A673 (cell line): ENCODE measurements at regions not wholly inside any gene's neighbourhood (a gene's known extent, or its start where the extent isn't known, plus 50 kb on each side); places are given as distances from the start of the nearest gene placed in this dataset.

Experiments used
- EZH2 ChIP-seq: fragments of 200-600 bp; sonication (generic); IDR thresholded peaks from 2 replicates; pipeline ENCODE4 v1.6.1; 2017; ENCODE audit warnings: borderline replicate concordance, low read depth, mild to moderate bottlenecking, mixed read lengths, antibody characterized with exemption, low read length; ENCODE audit not compliant: poor library complexity, severe bottlenecking
- TF ChIP-seq, protein P1 (sequence below): fragments of 300-800, 200-600 bp; sonication (generic); conservative IDR thresholded peaks from 2 replicates; pipeline ENCODE4 v1.5.1; 2017; ENCODE audit warnings: low read depth, mild to moderate bottlenecking, antibody characterized with exemption, low read length, moderate library complexity, mixed read lengths

DNA sequence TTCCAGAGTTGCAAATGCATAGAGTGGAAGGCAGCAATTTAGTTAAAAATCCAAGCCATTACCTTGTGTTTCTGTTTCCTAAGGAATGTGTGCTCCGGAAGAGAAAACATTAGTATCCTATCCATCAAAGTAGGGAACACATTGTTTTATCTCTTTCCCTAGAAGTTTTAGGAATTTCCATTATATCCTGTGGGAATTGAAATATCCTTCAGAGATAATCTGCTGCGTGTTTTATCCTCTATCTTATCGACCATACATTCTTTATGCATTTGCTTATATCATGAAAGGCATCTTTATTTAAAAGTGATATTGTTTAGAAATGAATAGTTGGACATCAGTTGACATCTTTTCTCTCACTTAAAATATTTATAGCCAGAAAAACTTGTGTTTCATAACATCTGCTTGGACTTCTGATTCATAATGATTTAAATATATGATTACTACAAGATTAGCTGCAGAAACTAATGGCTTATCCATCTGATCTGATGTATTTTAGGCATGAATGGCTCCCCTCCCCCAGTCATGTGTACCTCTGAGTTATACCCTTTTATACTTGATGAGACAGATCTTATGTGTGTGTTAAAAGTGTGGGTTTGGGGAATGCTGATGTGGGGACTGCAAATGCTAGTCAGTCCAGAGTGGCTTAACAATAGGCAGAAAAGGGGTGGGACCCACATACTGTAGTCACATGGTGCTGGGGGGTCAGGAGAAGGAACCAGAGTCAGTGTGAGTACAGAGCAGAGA, 136.2 kb upstream of the ARHGAP28 start:
- TF ChIP-seq, protein P1, sequence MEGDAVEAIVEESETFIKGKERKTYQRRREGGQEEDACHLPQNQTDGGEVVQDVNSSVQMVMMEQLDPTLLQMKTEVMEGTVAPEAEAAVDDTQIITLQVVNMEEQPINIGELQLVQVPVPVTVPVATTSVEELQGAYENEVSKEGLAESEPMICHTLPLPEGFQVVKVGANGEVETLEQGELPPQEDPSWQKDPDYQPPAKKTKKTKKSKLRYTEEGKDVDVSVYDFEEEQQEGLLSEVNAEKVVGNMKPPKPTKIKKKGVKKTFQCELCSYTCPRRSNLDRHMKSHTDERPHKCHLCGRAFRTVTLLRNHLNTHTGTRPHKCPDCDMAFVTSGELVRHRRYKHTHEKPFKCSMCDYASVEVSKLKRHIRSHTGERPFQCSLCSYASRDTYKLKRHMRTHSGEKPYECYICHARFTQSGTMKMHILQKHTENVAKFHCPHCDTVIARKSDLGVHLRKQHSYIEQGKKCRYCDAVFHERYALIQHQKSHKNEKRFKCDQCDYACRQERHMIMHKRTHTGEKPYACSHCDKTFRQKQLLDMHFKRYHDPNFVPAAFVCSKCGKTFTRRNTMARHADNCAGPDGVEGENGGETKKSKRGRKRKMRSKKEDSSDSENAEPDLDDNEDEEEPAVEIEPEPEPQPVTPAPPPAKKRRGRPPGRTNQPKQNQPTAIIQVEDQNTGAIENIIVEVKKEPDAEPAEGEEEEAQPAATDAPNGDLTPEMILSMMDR = no peak
- TF ChIP-seq EZH2 = no peak
